IMR-90 (cell line): ENCODE measurements at regions not wholly inside any gene's neighbourhood (a gene's known extent, or its start where the extent isn't known, plus 50 kb on each side); places are given as distances from the start of the nearest gene placed in this dataset.

ENCODE experiments used
- CEBPB ChIP-seq: IDR thresholded peaks from 2 replicates; pipeline ENCODE4 v1.6.1; 2012; ENCODE audit warnings: low read depth, low read length, improper control_type of control experiment
- CHD1 ChIP-seq: IDR thresholded peaks from 2 replicates; pipeline ENCODE4 v1.6.1; 2012; ENCODE audit warnings: low read depth, low read length, improper control_type of control experiment
- FOS ChIP-seq: fragments of 150-350 bp; IDR thresholded peaks from 2 replicates; pipeline ENCODE4 v1.6.1; 2016; ENCODE audit warnings: low read depth, low read length
- MAFK ChIP-seq: IDR thresholded peaks from 2 replicates; pipeline ENCODE4 v1.6.1; 2012; ENCODE audit warnings: low read depth, low read length, improper control_type of control experiment
- MAZ ChIP-seq: IDR thresholded peaks from 2 replicates; pipeline ENCODE4 v1.6.1; 2012; ENCODE audit warnings: low read depth, mild to moderate bottlenecking, low read length, improper control_type of control experiment, moderate library complexity, borderline replicate concordance
- POLR2A ChIP-seq: IDR thresholded peaks from 2 replicates; pipeline ENCODE4 v1.6.1; 2012; ENCODE audit warnings: mild to moderate bottlenecking, low read depth, low read length
- RAD21 ChIP-seq: IDR thresholded peaks from 2 replicates; pipeline ENCODE4 v1.6.1; 2012; ENCODE audit warnings: low read length, improper control_type of control experiment
- TF ChIP-seq, protein P1 (sequence below): conservative IDR thresholded peaks from 2 replicates; pipeline ENCODE4 v1.5.1; 2012; ENCODE audit warnings: mild to moderate bottlenecking, low read depth, low read length, improper control_type of control experiment
- TF ChIP-seq, protein P2 (sequence below): fragments of 150-350 bp; IDR thresholded peaks from 2 replicates; pipeline ENCODE4 v1.6.1; 2016; ENCODE audit warnings: low read depth, mild to moderate bottlenecking, low read length, moderate library complexity, borderline replicate concordance

DNA sequence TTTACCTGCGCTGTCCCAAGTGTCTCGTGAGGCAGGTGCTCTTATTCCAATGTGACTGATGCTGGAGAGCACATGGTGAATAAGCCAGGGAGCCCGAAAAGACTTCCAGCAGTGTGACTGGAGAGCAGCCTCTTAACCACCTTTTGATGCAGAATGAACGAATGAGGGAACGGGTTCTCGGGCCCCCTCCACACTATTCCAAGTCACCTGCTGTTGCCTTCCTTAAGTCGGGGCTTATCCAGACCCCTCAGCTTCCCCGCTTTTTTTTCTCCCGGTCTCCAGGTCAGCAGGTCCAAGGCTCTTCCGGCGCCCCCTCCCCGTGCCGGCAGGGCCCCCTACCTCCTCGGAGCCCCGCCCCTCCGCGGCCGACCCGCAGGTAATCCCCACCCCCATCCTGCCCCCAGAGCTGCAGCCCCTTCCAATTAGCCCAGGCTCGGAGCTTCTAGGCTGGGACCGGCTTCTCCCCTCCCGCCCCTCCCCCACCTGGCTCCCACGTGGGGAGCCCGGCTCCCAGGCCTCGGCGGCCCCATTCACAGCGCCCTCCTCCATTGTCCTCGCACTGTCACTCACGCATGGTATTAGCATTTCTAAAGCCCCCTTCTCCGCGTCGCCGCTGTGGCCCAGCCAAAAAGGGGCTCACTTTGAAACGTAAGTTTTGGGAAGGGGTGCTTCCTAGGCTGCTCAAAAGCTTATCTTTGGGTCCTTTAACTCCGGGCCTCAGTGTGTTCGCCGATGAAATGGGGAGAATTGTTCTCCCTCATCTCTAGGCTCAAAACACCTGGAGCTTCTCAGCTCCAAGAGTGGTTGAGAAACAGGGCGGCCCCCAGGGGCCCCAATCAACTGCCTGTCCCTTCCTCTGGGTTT lies 56.2 kb upstream of the PJA1 start:
- TF ChIP-seq, protein P1, sequence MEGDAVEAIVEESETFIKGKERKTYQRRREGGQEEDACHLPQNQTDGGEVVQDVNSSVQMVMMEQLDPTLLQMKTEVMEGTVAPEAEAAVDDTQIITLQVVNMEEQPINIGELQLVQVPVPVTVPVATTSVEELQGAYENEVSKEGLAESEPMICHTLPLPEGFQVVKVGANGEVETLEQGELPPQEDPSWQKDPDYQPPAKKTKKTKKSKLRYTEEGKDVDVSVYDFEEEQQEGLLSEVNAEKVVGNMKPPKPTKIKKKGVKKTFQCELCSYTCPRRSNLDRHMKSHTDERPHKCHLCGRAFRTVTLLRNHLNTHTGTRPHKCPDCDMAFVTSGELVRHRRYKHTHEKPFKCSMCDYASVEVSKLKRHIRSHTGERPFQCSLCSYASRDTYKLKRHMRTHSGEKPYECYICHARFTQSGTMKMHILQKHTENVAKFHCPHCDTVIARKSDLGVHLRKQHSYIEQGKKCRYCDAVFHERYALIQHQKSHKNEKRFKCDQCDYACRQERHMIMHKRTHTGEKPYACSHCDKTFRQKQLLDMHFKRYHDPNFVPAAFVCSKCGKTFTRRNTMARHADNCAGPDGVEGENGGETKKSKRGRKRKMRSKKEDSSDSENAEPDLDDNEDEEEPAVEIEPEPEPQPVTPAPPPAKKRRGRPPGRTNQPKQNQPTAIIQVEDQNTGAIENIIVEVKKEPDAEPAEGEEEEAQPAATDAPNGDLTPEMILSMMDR: no peak
- TF ChIP-seq POLR2A (no peak), MAZ (no peak), RAD21 (no peak), MAFK (no peak), FOS (no peak), CHD1 (no peak), CEBPB (no peak)
- TF ChIP-seq, protein P2, sequence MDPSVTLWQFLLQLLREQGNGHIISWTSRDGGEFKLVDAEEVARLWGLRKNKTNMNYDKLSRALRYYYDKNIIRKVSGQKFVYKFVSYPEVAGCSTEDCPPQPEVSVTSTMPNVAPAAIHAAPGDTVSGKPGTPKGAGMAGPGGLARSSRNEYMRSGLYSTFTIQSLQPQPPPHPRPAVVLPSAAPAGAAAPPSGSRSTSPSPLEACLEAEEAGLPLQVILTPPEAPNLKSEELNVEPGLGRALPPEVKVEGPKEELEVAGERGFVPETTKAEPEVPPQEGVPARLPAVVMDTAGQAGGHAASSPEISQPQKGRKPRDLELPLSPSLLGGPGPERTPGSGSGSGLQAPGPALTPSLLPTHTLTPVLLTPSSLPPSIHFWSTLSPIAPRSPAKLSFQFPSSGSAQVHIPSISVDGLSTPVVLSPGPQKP: no peak
